A549 (cell line): ENCODE measurements at regions not wholly inside any gene's neighbourhood (a gene's known extent, or its start where the extent isn't known, plus 50 kb on each side); places are given as distances from the start of the nearest gene placed in this dataset.

Source experiments
- ATAC-seq, 2 experiments: fragments of 200-7000 bp in 1 of 2; fragments of >200 bp in 1 of 2; cut with Nextera tagmentation in 1 of 2; cut with Tn5 transposase in 1 of 2; 3 replicates each; pipeline versions ENCODE4 v1.8.0 to v1.9.1; 2018 to 2020; ENCODE audit warnings: mild to moderate bottlenecking in 1 of 2, moderate library complexity in 1 of 2
- CTCF ChIA-PET: fragments of 300-600 bp; sonication (Branson Sonifier 250); formaldehyde crosslinking; extraction: SDS; loops from one replicate; lab custom pipeline; 2021; ENCODE audit warnings: antibody characterized with exemption, inconsistent platforms; lab: Yijun Ruan, JAX
- POLR2A ChIA-PET: fragments of 350-600 bp; formaldehyde crosslinking; extraction: SDS; loops from one replicate; lab custom pipeline; 2021; ENCODE audit warnings: antibody characterized with exemption, inconsistent platforms; lab: Yijun Ruan, JAX
- DNase-seq, 2 experiments: peaks; one replicate each; pipeline versions ENCODE4 v3.0.0 to v3.0.0-alpha.2; 2011 to 2016; ENCODE audit warnings: low read depth in 1 of 2, low spot score in 1 of 2
- FAIRE-seq: peaks from 2 replicates; lab custom pipeline; 2011; peaks lifted over from hg19 to GRCh38; lab: Jason Lieb, UNC
- H3K27ac ChIP-seq, 2 experiments: fragments of >200 bp; sonication (Bioruptor Twin); formaldehyde crosslinking; 3 replicates each; pipeline ENCODE4 v1.5.1; 2016 to 2017
- H3K4me1 ChIP-seq: fragments of >200 bp; sonication (Bioruptor Twin); formaldehyde crosslinking; 3 replicates; pipeline ENCODE4 v1.6.1; 2016
- H3K4me2 ChIP-seq: fragments of >200 bp; sonication (Bioruptor Twin); formaldehyde crosslinking; 3 replicates; pipeline ENCODE4 v1.6.1; 2016
- H3K4me3 ChIP-seq: fragments of >200 bp; sonication (Bioruptor Twin); formaldehyde crosslinking; 3 replicates; pipeline ENCODE4 v1.5.1; 2016
- H3K9me3 ChIP-seq: fragments of >200 bp; sonication (Bioruptor Twin); formaldehyde crosslinking; 3 replicates; pipeline ENCODE4 v1.6.1; 2016
- ATOH8 ChIP-seq: fragments of 250-450 bp; sonication (Bioruptor Pico); IDR thresholded peaks from 2 replicates; pipeline ENCODE4 v1.5.0; 2020; ENCODE audit warnings: low read depth, mild to moderate bottlenecking, moderate library complexity
- BCL3 ChIP-seq: fragments of >200 bp; sonication (Bioruptor Twin); formaldehyde crosslinking; IDR thresholded peaks from 3 replicates; pipeline ENCODE4 v1.6.1; 2016
- CHD2 ChIP-seq: fragments of 150-350 bp; IDR thresholded peaks from 2 replicates; pipeline ENCODE4 v1.6.1; 2014; ENCODE audit warnings: low read length; ENCODE audit not compliant: partially characterized antibody
- CTCF ChIP-seq: fragments of >200 bp; sonication (Bioruptor Twin); formaldehyde crosslinking; IDR thresholded peaks from 3 replicates; pipeline ENCODE4 v1.5.1; 2016
- E2F6 ChIP-seq: IDR thresholded peaks from 2 replicates; pipeline ENCODE4 v1.6.1; 2012; ENCODE audit warnings: low read depth, borderline replicate concordance
- EHF ChIP-seq: fragments of 250-450 bp; sonication (Bioruptor Pico); IDR thresholded peaks from 2 replicates; pipeline ENCODE4 v1.5.0; 2020; ENCODE audit warnings: mild to moderate bottlenecking
- EP300 ChIP-seq, 2 experiments: fragments of >200 bp; sonication (Bioruptor Twin); formaldehyde crosslinking; IDR thresholded peaks; 2 replicates in 1 of 2; 3 replicates in 1 of 2; pipeline ENCODE4 v1.6.1; 2016 to 2017
- FOSB ChIP-seq: fragments of 250-450 bp; sonication (Bioruptor Pico); IDR thresholded peaks from 2 replicates; pipeline ENCODE4 v1.5.0; 2020; ENCODE audit warnings: mild to moderate bottlenecking, moderate library complexity
- FOSL2 ChIP-seq, 2 experiments: fragments of 450-650 bp in 1 of 2; fragments of >200 bp in 1 of 2; sonication (Bioruptor Twin) in 1 of 2; formaldehyde crosslinking; IDR thresholded peaks; 2 replicates each; pipeline versions ENCODE4 v1.5.0 to v1.6.1; 2016 to 2020; ENCODE audit warnings: mild to moderate bottlenecking in 1 of 2, moderate library complexity in 1 of 2
- FOXS1 ChIP-seq: fragments of 250-450 bp; sonication (Bioruptor Pico); IDR thresholded peaks from 2 replicates; pipeline ENCODE4 v1.5.0; 2020; ENCODE audit warnings: mild to moderate bottlenecking, moderate library complexity
- HEYL ChIP-seq: fragments of 250-450 bp; sonication (Bioruptor Pico); IDR thresholded peaks from 2 replicates; pipeline ENCODE4 v1.8.0; 2021; ENCODE audit warnings: mild to moderate bottlenecking, moderate library complexity
- HOXB13 ChIP-seq: fragments of 250-450 bp; sonication (Bioruptor Pico); IDR thresholded peaks from 2 replicates; pipeline ENCODE4 v1.5.0; 2020; ENCODE audit warnings: low read depth, mild to moderate bottlenecking, moderate library complexity
- HOXB5 ChIP-seq: fragments of 250-450 bp; sonication (Bioruptor Pico); IDR thresholded peaks from 2 replicates; pipeline ENCODE4 v1.5.0; 2020; ENCODE audit warnings: mild to moderate bottlenecking, moderate library complexity
- JUNB ChIP-seq: fragments of >200 bp; sonication (Bioruptor Twin); formaldehyde crosslinking; IDR thresholded peaks from 2 replicates; pipeline ENCODE4 v1.6.1; 2016
- KDM1A ChIP-seq: fragments of 200-600 bp; sonication (generic); IDR thresholded peaks from 2 replicates; pipeline ENCODE4 v1.6.1; 2016; ENCODE audit warnings: low read depth, mild to moderate bottlenecking
- KDM5A ChIP-seq: fragments of 200-600 bp; sonication (generic); IDR thresholded peaks from 2 replicates; pipeline ENCODE4 v1.6.1; 2016; ENCODE audit warnings: antibody characterized with exemption, mild to moderate bottlenecking
- NFE2L2 ChIP-seq: fragments of 150-350 bp; conservative IDR thresholded peaks from 2 replicates; pipeline ENCODE4 v1.6.1; 2014; ENCODE audit warnings: low read length
- NPAS2 ChIP-seq: fragments of 250-450 bp; sonication (Bioruptor Pico); IDR thresholded peaks from 2 replicates; pipeline ENCODE4 v1.8.0; 2022; ENCODE audit warnings: mild to moderate bottlenecking, moderate library complexity, borderline replicate concordance
- POLR2A ChIP-seq: IDR thresholded peaks from 2 replicates; pipeline ENCODE4 v1.6.1; 2012; ENCODE audit warnings: mild to moderate bottlenecking, low read length
- RNF2 ChIP-seq: fragments of 200-600 bp; sonication (generic); IDR thresholded peaks from 2 replicates; pipeline ENCODE4 v1.6.1; 2016; ENCODE audit warnings: low read depth, mild to moderate bottlenecking, antibody characterized with exemption, moderate library complexity, borderline replicate concordance
- TFCP2L1 ChIP-seq: fragments of 250-450 bp; sonication (Bioruptor Pico); IDR thresholded peaks from 2 replicates; pipeline ENCODE4 v1.5.0; 2021; ENCODE audit warnings: mild to moderate bottlenecking
- ZFP36 ChIP-seq: fragments of 450-650 bp; IDR thresholded peaks from 2 replicates; pipeline ENCODE4 v1.6.1; 2014; ENCODE audit warnings: borderline replicate concordance; ENCODE audit not compliant: partially characterized antibody
- ZNF302 ChIP-seq: fragments of 250-450 bp; sonication (Bioruptor Pico); IDR thresholded peaks from 2 replicates; pipeline ENCODE4 v1.9.0; 2021; ENCODE audit warnings: inconsistent platforms, mild to moderate bottlenecking, moderate library complexity
- ZSCAN20 ChIP-seq: fragments of 250-450 bp; sonication (Bioruptor Pico); IDR thresholded peaks from 2 replicates; pipeline ENCODE4 v1.8.0; 2022; ENCODE audit warnings: mild to moderate bottlenecking, moderate library complexity
- WGBS: methylation state at CpG from one replicate; pipeline ENCODE4 v1.1.6; 2017; ENCODE audit errors: missing lambda C conversion rate; 5-methylcytosine and 5-hydroxymethylcytosine counted together

GRCh38 chr10:110399965-110400933, 95.5 kb upstream of the SMNDC1 start (continued):
- TF ChIP-seq POLR2A (no peak), E2F6 (no peak), BCL3 (no peak), ZFP36 (no peak), KDM1A (no peak), HEYL (CRISPR knock-in tag) (peak; percentile 9; the same call in 1 of the 2 replicates), ZNF302 (CRISPR knock-in tag) (no peak; the same call in 1 of the 2 replicates), FOSL2 (IDR thresholded peaks at IDR 0.05) (no peak), FOSL2 (CRISPR knock-in tag; IDR thresholded peaks at IDR 0.05) (peak; percentile 29), EHF (CRISPR knock-in tag) (peak; percentile 27; the same call in 1 of the 2 replicates), TFCP2L1 (0 out of 2 replicates have a peak, but pooled peaks have one; percentile 11), KDM5A (no peak)

GRCh38 chr10:110401401-110402076, 96.2 kb upstream of the DUSP5 start:
- H3K9me3 ChIP-seq, result no peaks in the 10 kb centered on the region
- no peak for TF ChIP-seq ZNF302 (CRISPR knock-in tag)
- TF ChIP-seq NFE2L2, result no peak
- TF ChIP-seq TFCP2L1, result no peak
- 0 out of 2 replicates have a peak, but pooled peaks have one; percentile 25 for TF ChIP-seq FOXS1 (CRISPR knock-in tag)
- no peak for TF ChIP-seq FOSB (CRISPR knock-in tag)
- no peak for TF ChIP-seq BCL3
- TF ChIP-seq ZSCAN20 (CRISPR knock-in tag), result 0 out of 2 replicates have a peak, but pooled peaks have one; percentile 26
- peak; percentile 42; the same call in 1 of the 2 replicates for TF ChIP-seq ATOH8 (CRISPR knock-in tag)
- TF ChIP-seq EHF (CRISPR knock-in tag), result no peak; the same call in 1 of the 2 replicates
- peak; percentile 51; the same call in 1 of the 2 replicates for TF ChIP-seq HOXB13 (CRISPR knock-in tag)
- ATAC-seq, result no peak
- H3K27ac ChIP-seq, result peak overlapping the region; percentile 99
- no peak overlapping the region for H3K4me2 ChIP-seq
- no peak overlapping the region for H3K4me3 ChIP-seq
- H3K4me1 ChIP-seq, result peaks cover 57% of the 10 kb centered on the region
- ChIA-PET POLR2A (no interaction called here), CTCF (interaction anchor here (0.7 to 11.0 kb wide), 3 partner anchors 8 to 81 kb away, joined by 3 to 70 read pairs (median 3); no protein-coding TSS in a partner anchor)
- no peak for FAIRE-seq
- no peak for DNase-seq
- WGBS, result 91% methylated on average over 3 of the region's 3 CpGs

- no peak for FAIRE-seq
- CTCF ChIA-PET, result interaction anchor here (0.7 kb wide), 1 partner anchor 80 kb away, joined by 3 read pairs; no protein-coding TSS in a partner anchor
- 95% methylated on average over 8 of the region's 8 CpGs for WGBS
- Histone ChIP-seq H3K4me1 (peaks cover 52% of the 10 kb centered on the region), H3K4me2 (no peak overlapping the region), H3K4me3 (no peak overlapping the region), H3K27ac (peak overlapping the region; percentile 99), H3K9me3 (no peaks in the 10 kb centered on the region)
- DNase-seq, result no peak
- POLR2A ChIA-PET, result no interaction called here
- no peak for ATAC-seq
- no peak for TF ChIP-seq EP300 (IDR thresholded peaks at IDR 0.05)
- TF ChIP-seq POLR2A, result no peak
- no peak for TF ChIP-seq JUNB
- no peak for TF ChIP-seq HOXB5
- TF ChIP-seq CTCF, result no peak
- no peak for TF ChIP-seq NPAS2 (CRISPR knock-in tag)
- TF ChIP-seq CHD2, result no peak
- TF ChIP-seq RNF2, result no peak
- TF ChIP-seq KDM1A, result no peak
Observed at GRCh38 chr10:110402077-110402416, 95.7 kb upstream of the DUSP5 start.
